ENCODE measurements at regions not wholly inside any gene's neighbourhood (a gene's known extent, or its start where the extent isn't known, plus 50 kb on each side); places are given as distances from the start of the nearest gene placed in this dataset.
A peak's percentile ranks its signal among the peaks of the same experiment; 100 is the strongest.

- no peak for DNase-seq
- intact Hi-C loops (cut with DNase I) = no loop called here
These were observed 53.0 kb upstream of the DAZL start for GRCh38 chr3:16658004-16658924.

GRCh38 chr3:16658925-16659793 lies 53.9 kb upstream of the DAZL start:
- intact Hi-C loops (cut with DNase I) = no loop called here
- no peak for ATAC-seq (ENCODE audit: poor library complexity)

More at GRCh38 chr3:16658004-16658924, 53.0 kb upstream of the DAZL start:
- no peak for ATAC-seq (ENCODE audit: poor library complexity)

GRCh38 chr3:16663854-16664712 lies 58.9 kb upstream of the DAZL start:
- intact Hi-C loops (cut with DNase I) = no loop called here
- ATAC-seq (ENCODE audit: poor library complexity) (no peak), DNase-seq (no peak)

More at GRCh38 chr3:16658925-16659793, 53.9 kb upstream of the DAZL start:
- DNase-seq = no peak

GRCh38 chr3:16665282-16665741 lies 60.1 kb upstream of the DAZL start:
- intact Hi-C loops (cut with DNase I) = no loop called here
- ATAC-seq (ENCODE audit: poor library complexity) (peak; percentile 31), DNase-seq (no peak)

- DNase-seq = no peak
- ATAC-seq (ENCODE audit: poor library complexity) = no peak
- intact Hi-C loops (cut with DNase I) = no loop called here
These were observed 61.0 kb upstream of the DAZL start for GRCh38 chr3:16666206-16666605.

GRCh38 chr3:16667633-16668032 lies 62.4 kb upstream of the DAZL start:
- intact Hi-C loops (cut with DNase I) = no loop called here
- no peak for ATAC-seq (ENCODE audit: poor library complexity)
- DNase-seq = no peak

GRCh38 chr3:16668776-16669545 lies 63.7 kb upstream of the DAZL start:
- intact Hi-C loops (cut with DNase I) = no loop called here
- ATAC-seq (ENCODE audit: poor library complexity) = no peak
- DNase-seq = no peak

GRCh38 chr3:16670191-16670590 lies 65.0 kb upstream of the DAZL start:
- DNase-seq (no peak), ATAC-seq (ENCODE audit: poor library complexity) (no peak)
- intact Hi-C loops (cut with DNase I) = no loop called here

GRCh38 chr3:16671690-16672089 lies 66.5 kb upstream of the DAZL start:
- ATAC-seq (ENCODE audit: poor library complexity) = no peak
- intact Hi-C loops (cut with DNase I) = no loop called here
- no peak for DNase-seq

GRCh38 chr3:16673530-16673929 lies 68.3 kb upstream of the DAZL start:
- ATAC-seq (ENCODE audit: poor library complexity) = no peak
- intact Hi-C loops (cut with DNase I) = no loop called here
- DNase-seq = no peak

GRCh38 chr3:16675805-16676204 lies 70.6 kb upstream of the DAZL start:
- ATAC-seq (ENCODE audit: poor library complexity) (no peak), DNase-seq (no peak)
- intact Hi-C loops (cut with DNase I) = no loop called here

GRCh38 chr3:16686679-16687078 lies 81.5 kb upstream of the DAZL start:
- intact Hi-C loops (cut with DNase I) = no loop called here
- ATAC-seq (ENCODE audit: poor library complexity) = no peak
- DNase-seq = no peak

- intact Hi-C loops (cut with DNase I) = no loop called here
- ATAC-seq (ENCODE audit: poor library complexity) = no peak
- no peak for DNase-seq
These were observed 82.0 kb upstream of the DAZL start for GRCh38 chr3:16687221-16687620.

- ATAC-seq (ENCODE audit: poor library complexity) (no peak), DNase-seq (no peak)
- intact Hi-C loops (cut with DNase I) = no loop called here
These were observed 87.5 kb upstream of the DAZL start for GRCh38 chr3:16692486-16693344.

GRCh38 chr3:16693820-16694219 lies 88.6 kb upstream of the DAZL start:
- intact Hi-C loops (cut with DNase I) = no loop called here
- ATAC-seq (ENCODE audit: poor library complexity) (peak; percentile 31), DNase-seq (no peak)

- DNase-seq (no peak), ATAC-seq (ENCODE audit: poor library complexity) (no peak)
- intact Hi-C loops (cut with DNase I) = no loop called here
These were observed 90.5 kb upstream of the DAZL start for GRCh38 chr3:16695710-16696109.

- intact Hi-C loops (cut with DNase I) = no loop called here
- DNase-seq (no peak), ATAC-seq (ENCODE audit: poor library complexity) (no peak)
These were observed 92.4 kb upstream of the DAZL start for GRCh38 chr3:16697443-16698147.
